Ovary (tissue), 3 donors: ENCODE measurements at regions not wholly inside any gene's neighbourhood (a gene's known extent, or its start where the extent isn't known, plus 50 kb on each side); places are given as distances from the start of the nearest gene placed in this dataset.

Experiments
- EP300 ChIP-seq: sonication (generic); formaldehyde crosslinking; IDR thresholded peaks from one replicate; pipeline ENCODE4 v1.6.1; 2017; ENCODE audit warnings: antibody characterized with exemption
- POLR2A ChIP-seq: fragments of 450-650 bp; IDR thresholded peaks from one replicate; pipeline ENCODE4 v1.6.1; 2017; ENCODE audit warnings: antibody characterized with exemption, mild to moderate bottlenecking, moderate library complexity
- TF ChIP-seq, protein P1 (sequence below), 3 donors: fragments of 450-650 bp in 2 of 3; fragments of 200-600 bp in 1 of 3; IDR thresholded peaks; one replicate each; pipeline versions ENCODE4 v1.5.1 to v1.8.0; 2016 to 2022; ENCODE audit warnings: antibody characterized with exemption in 3 of 3, mild to moderate bottlenecking in 1 of 3
- donor health status: DM: no; HTN: no; CAD: no.

- TF ChIP-seq POLR2A (no peak), EP300 (no peak)
- TF ChIP-seq, protein P1, sequence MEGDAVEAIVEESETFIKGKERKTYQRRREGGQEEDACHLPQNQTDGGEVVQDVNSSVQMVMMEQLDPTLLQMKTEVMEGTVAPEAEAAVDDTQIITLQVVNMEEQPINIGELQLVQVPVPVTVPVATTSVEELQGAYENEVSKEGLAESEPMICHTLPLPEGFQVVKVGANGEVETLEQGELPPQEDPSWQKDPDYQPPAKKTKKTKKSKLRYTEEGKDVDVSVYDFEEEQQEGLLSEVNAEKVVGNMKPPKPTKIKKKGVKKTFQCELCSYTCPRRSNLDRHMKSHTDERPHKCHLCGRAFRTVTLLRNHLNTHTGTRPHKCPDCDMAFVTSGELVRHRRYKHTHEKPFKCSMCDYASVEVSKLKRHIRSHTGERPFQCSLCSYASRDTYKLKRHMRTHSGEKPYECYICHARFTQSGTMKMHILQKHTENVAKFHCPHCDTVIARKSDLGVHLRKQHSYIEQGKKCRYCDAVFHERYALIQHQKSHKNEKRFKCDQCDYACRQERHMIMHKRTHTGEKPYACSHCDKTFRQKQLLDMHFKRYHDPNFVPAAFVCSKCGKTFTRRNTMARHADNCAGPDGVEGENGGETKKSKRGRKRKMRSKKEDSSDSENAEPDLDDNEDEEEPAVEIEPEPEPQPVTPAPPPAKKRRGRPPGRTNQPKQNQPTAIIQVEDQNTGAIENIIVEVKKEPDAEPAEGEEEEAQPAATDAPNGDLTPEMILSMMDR (IDR thresholded peaks at IDR 0.05), result no peak
Observed at GRCh38 chr6:142648526-142648925, 296.4 kb downstream of the HIVEP2 start.
